Esophagus squamous epithelium (tissue), 5 donors: ENCODE measurements at regions not wholly inside any gene's neighbourhood (a gene's known extent, or its start where the extent isn't known, plus 50 kb on each side); places are given as distances from the start of the nearest gene placed in this dataset.

Source experiments
- DNase-seq: peaks from one replicate; lab custom pipeline; 2025; lab: John Stamatoyannopoulos, UW
- H3K27ac ChIP-seq, 4 donors: fragments of 200-600 bp; sonication (generic); one replicate each; pipeline ENCODE4 v1.5.1; 2016 to 2019; ENCODE audit warnings: mild to moderate bottlenecking in 1 of 4
- H3K27me3 ChIP-seq, 4 donors: fragments of 200-600 bp; sonication (generic); 1 replicate in 3 of 4; 2 replicates in 1 of 4; pipeline versions ENCODE4 v1.5.1 to v1.6.0; 2017 to 2021; ENCODE audit warnings: antibody characterized with exemption in 1 of 4
- H3K36me3 ChIP-seq, 3 donors: fragments of 200-600 bp; sonication (generic); one replicate each; pipeline ENCODE4 v1.5.1; 2016 to 2019
- H3K4me1 ChIP-seq, 3 donors: fragments of 200-600 bp; sonication (generic); one replicate each; pipeline ENCODE4 v1.5.1; 2017 to 2019
- H3K4me3 ChIP-seq, 4 donors: fragments of 200-600 bp; sonication (generic); 1 replicate in 3 of 4; 2 replicates in 1 of 4; pipeline ENCODE4 v1.5.1; 2016 to 2019; ENCODE audit warnings: mild to moderate bottlenecking in 2 of 4, moderate library complexity in 1 of 4
- H3K9me3 ChIP-seq, 3 donors: fragments of 200-600 bp; sonication (generic); one replicate each; pipeline ENCODE4 v1.5.1; 2016 to 2019
- CTCF ChIP-seq, 6 experiments: fragments of 450-650 bp in 4 of 6; fragments of 200-600 bp in 2 of 6; sonication (generic) in 2 of 6; IDR thresholded peaks; one replicate each; pipeline ENCODE4 v1.5.1; 2016 to 2019; ENCODE audit warnings: antibody characterized with exemption in 6 of 6, mild to moderate bottlenecking in 4 of 6, moderate library complexity in 4 of 6
- POLR2A ChIP-seq, 4 donors: fragments of 450-650 bp; IDR thresholded peaks; one replicate each; pipeline ENCODE4 v1.6.1; 2017; ENCODE audit warnings: antibody characterized with exemption in 4 of 4, mild to moderate bottlenecking in 4 of 4, moderate library complexity in 3 of 4
- WGBS, 2 donors: methylation state at CpG; one replicate each; pipeline ENCODE4 v1.1.5; 2018; 5-methylcytosine and 5-hydroxymethylcytosine counted together
- intact Hi-C: fragments of 100-400 bp; cut with DNase I; formaldehyde crosslinking; loops from one replicate; pipeline ENCODE4 v1.15.0; 2022
- donor health status: DM: yes; HTN: yes; CAD: no.

GRCh38 chr11:45383224-45383623 lies 97.1 kb upstream of the SYT13 start:
- 56 to 69% methylated on average over 6 of the region's 6 CpGs for WGBS, 2 donors
- DNase-seq = no peak
- intact Hi-C loops = no loop called here
- Histone ChIP-seq H3K27me3 (peaks cover 0 to 45% (median 0%) of the 10 kb centered on the region in 4 donors), H3K27ac (no peak overlapping the region), H3K4me3 (no peak overlapping the region), H3K36me3 (no peaks in the 10 kb centered on the region), H3K9me3 (no peaks in the 10 kb centered on the region), H3K4me1 (peaks cover 0 to 9% (median 0%) of the 10 kb centered on the region in 3 donors)
- TF ChIP-seq POLR2A (IDR thresholded peaks at IDR 0.05) (no peak), CTCF (IDR thresholded peaks at IDR 0.05) (no peak)

- Histone ChIP-seq H3K27ac (no peak overlapping the region), H3K27me3 (peaks cover 0 to 42% (median 0%) of the 10 kb centered on the region in 4 donors), H3K9me3 (no peaks in the 10 kb centered on the region), H3K4me1 (peaks cover 0 to 9% (median 0%) of the 10 kb centered on the region in 3 donors), H3K36me3 (no peaks in the 10 kb centered on the region), H3K4me3 (no peak overlapping the region)
- 74 to 80% methylated on average over 6 to 7 of the region's 7 CpGs for WGBS, 2 donors
- no peak for TF ChIP-seq POLR2A (IDR thresholded peaks at IDR 0.05)
- TF ChIP-seq CTCF (IDR thresholded peaks at IDR 0.05) = no peak
- intact Hi-C loops = no loop called here
- DNase-seq = no peak
Measured at GRCh38 chr11:45382133-45382878, 96.2 kb upstream of the SYT13 start.

- WGBS, 2 donors = 83 to 91% methylated on average over 6 of the region's 6 CpGs
- no peak for DNase-seq
- no peak overlapping the region for H3K27ac ChIP-seq
- H3K36me3 ChIP-seq = no peaks in the 10 kb centered on the region
- H3K9me3 ChIP-seq = no peaks in the 10 kb centered on the region
- peaks cover 0 to 9% (median 0%) of the 10 kb centered on the region in 3 donors for H3K4me1 ChIP-seq
- intact Hi-C loops = loop anchor here (10.0 kb wide), 2 partner anchors 275 to 395 kb away; no protein-coding TSS in a partner anchor
- no peak overlapping the region for H3K4me3 ChIP-seq
- peaks cover 0 to 33% (median 0%) of the 10 kb centered on the region in 4 donors for H3K27me3 ChIP-seq
- no peak for TF ChIP-seq CTCF (IDR thresholded peaks at IDR 0.05)
- no peak for TF ChIP-seq POLR2A (IDR thresholded peaks at IDR 0.05)
Measured at GRCh38 chr11:45379162-45379863, 93.2 kb upstream of the SYT13 start.

- intact Hi-C loops = loop anchor here (10.0 kb wide), 2 partner anchors 276 to 396 kb away; no protein-coding TSS in a partner anchor
- TF ChIP-seq POLR2A (IDR thresholded peaks at IDR 0.05) (no peak), CTCF (IDR thresholded peaks at IDR 0.05) (no peak)
- no peak overlapping the region for H3K4me3 ChIP-seq
- H3K4me1 ChIP-seq = peaks cover 0 to 9% (median 0%) of the 10 kb centered on the region in 3 donors
- peaks cover 0 to 33% (median 0%) of the 10 kb centered on the region in 4 donors for H3K27me3 ChIP-seq
- no peak for DNase-seq
- H3K9me3 ChIP-seq = no peaks in the 10 kb centered on the region
- H3K27ac ChIP-seq = no peak overlapping the region
- no peaks in the 10 kb centered on the region for H3K36me3 ChIP-seq
- WGBS, 2 donors = 87 to 93% methylated on average over 6 of the region's 6 CpGs
Measured at GRCh38 chr11:45378516-45378915, 92.4 kb upstream of the SYT13 start.

GRCh38 chr11:45374653-45375059 lies 88.5 kb upstream of the SYT13 start:
- no peak overlapping the region for H3K27ac ChIP-seq
- peaks cover 0 to 10% (median 8%) of the 10 kb centered on the region in 3 donors for H3K4me1 ChIP-seq
- TF ChIP-seq CTCF (IDR thresholded peaks at IDR 0.05) = no peak
- TF ChIP-seq POLR2A (IDR thresholded peaks at IDR 0.05) = no peak
- no peak for DNase-seq
- H3K36me3 ChIP-seq = no peaks in the 10 kb centered on the region
- WGBS, 2 donors = 53 to 80% methylated on average over 4 to 5 of the region's 5 CpGs
- intact Hi-C loops = loop anchor here (10.0 kb wide), 2 partner anchors 280 to 400 kb away; no protein-coding TSS in a partner anchor
- peaks cover 0 to 54% (median 0%) of the 10 kb centered on the region in 4 donors for H3K27me3 ChIP-seq
- no peaks in the 10 kb centered on the region for H3K9me3 ChIP-seq
- no peak overlapping the region for H3K4me3 ChIP-seq
